B cell (primary cell): ENCODE measurements at regions not wholly inside any gene's neighbourhood (a gene's known extent, or its start where the extent isn't known, plus 50 kb on each side); places are given as distances from the start of the nearest gene placed in this dataset.

ENCODE experiments used
- ATAC-seq: fragments of 200-7000 bp; cut with Tn5 transposase; one replicate; pipeline ENCODE4 v1.10.0; 2021; ENCODE audit warnings: low read depth, mild to moderate bottlenecking, moderate number of reproducible peaks, moderate library complexity
- CTCF ChIA-PET: fragments of 350-600 bp; sonication (Branson Sonifier 250); formaldehyde crosslinking; loops from one replicate; lab custom pipeline; 2021; ENCODE audit warnings: antibody characterized with exemption, inconsistent platforms; lab: Charles Lee
- POLR2A ChIA-PET: fragments of 350-600 bp; sonication (Branson Sonifier 250); formaldehyde crosslinking; loops from one replicate; lab custom pipeline; 2021; ENCODE audit warnings: antibody characterized with exemption; lab: Charles Lee
- DNase-seq: peaks from one replicate; pipeline ENCODE4 v3.0.0; 2013
- H2AFZ ChIP-seq: 2 replicates; pipeline ENCODE4 v1.6.1; 2012; ENCODE audit warnings: mild to moderate bottlenecking, low read depth, low read length; ENCODE audit not compliant: insufficient read depth, poor library complexity, severe bottlenecking
- H3K27ac ChIP-seq, 2 donors: 1 replicate in 1 of 2; 2 replicates in 1 of 2; pipeline ENCODE4 v1.5.1; 2012 to 2013; ENCODE audit warnings: low read length in 2 of 2, mild to moderate bottlenecking in 2 of 2, moderate library complexity in 1 of 2
- H3K27me3 ChIP-seq, 4 experiments: fragments of 200-600 bp in 1 of 4; sonication (generic) in 1 of 4; replicated peaks in 1 of 4; 1 replicate in 2 of 4; 2 replicates in 2 of 4; pipeline versions ENCODE4 v1.6.1 to v1.7.0; 2013 to 2016; ENCODE audit warnings: low read length in 3 of 4, mild to moderate bottlenecking in 2 of 4, mixed read lengths in 1 of 4, moderate library complexity in 1 of 4; ENCODE audit not compliant: insufficient read depth in 4 of 4, control insufficient read depth in 3 of 4; ENCODE audit errors: control extremely low read depth in 1 of 4
- H3K36me3 ChIP-seq, 2 experiments: replicated peaks in 1 of 2; 1 replicate in 1 of 2; 2 replicates in 1 of 2; pipeline versions ENCODE4 v1.6.1 to v1.7.1; 2013; ENCODE audit warnings: low read length in 1 of 2; ENCODE audit not compliant: insufficient read depth in 2 of 2, control insufficient read depth in 1 of 2; ENCODE audit errors: control extremely low read depth in 1 of 2, extremely low read depth in 1 of 2
- H3K4me1 ChIP-seq, 2 donors: fragments of 200-600 bp in 1 of 2; sonication (generic) in 1 of 2; 1 replicate in 1 of 2; 2 replicates in 1 of 2; pipeline versions ENCODE4 v1.5.1 to v1.6.1; 2013 to 2017; ENCODE audit warnings: low read length in 2 of 2; ENCODE audit not compliant: control insufficient read depth in 2 of 2, insufficient read depth in 2 of 2
- H3K4me2 ChIP-seq: replicated peaks from 2 replicates; pipeline ENCODE3; 2012; ENCODE audit warnings: mild to moderate bottlenecking, low read depth, low read length; ENCODE audit not compliant: poor library complexity, severe bottlenecking
- H3K4me3 ChIP-seq, 5 experiments: fragments of 200-600 bp in 1 of 5; sonication (generic) in 1 of 5; 1 replicate in 3 of 5; 2 replicates in 2 of 5; pipeline versions ENCODE4 v1.5.1 to v1.7.0; 2011 to 2016; ENCODE audit warnings: low read length in 4 of 5, mild to moderate bottlenecking in 4 of 5, low read depth in 2 of 5, control low read depth in 1 of 5, moderate library complexity in 1 of 5; ENCODE audit not compliant: insufficient read depth in 1 of 5; ENCODE audit errors: control extremely low read depth in 1 of 5, extremely low read depth in 1 of 5
- H3K79me2 ChIP-seq: fragments of 200-600 bp; sonication (generic); one replicate; pipeline ENCODE4 v1.6.0; 2016; ENCODE audit warnings: low read length; ENCODE audit not compliant: control insufficient read depth, insufficient read depth
- H3K9ac ChIP-seq: fragments of 200-600 bp; sonication (generic); 2 replicates; pipeline ENCODE4 v1.6.1; 2017; ENCODE audit warnings: mild to moderate bottlenecking, low read length, moderate library complexity
- H3K9me3 ChIP-seq, 3 donors: one replicate each; pipeline versions ENCODE4 v1.6.1 to v1.7.1; 2013; ENCODE audit warnings: low read length in 2 of 3; ENCODE audit not compliant: control insufficient read depth in 2 of 3, insufficient read depth in 1 of 3; ENCODE audit errors: control extremely low read depth in 1 of 3
- H4K20me1 ChIP-seq: 2 replicates; pipeline ENCODE4 v1.6.0; 2012; ENCODE audit warnings: mild to moderate bottlenecking, low read length; ENCODE audit not compliant: insufficient read depth, control insufficient read depth, poor library complexity, severe bottlenecking
- H3K27ac Mint-ChIP-seq: one replicate; pipeline ENCODE4 v1.8.0; 2021; ENCODE audit warnings: mixed read lengths
- H3K27me3 Mint-ChIP-seq: one replicate; pipeline ENCODE4 v1.8.0; 2021; ENCODE audit warnings: mixed read lengths
- H3K4me1 Mint-ChIP-seq: one replicate; pipeline ENCODE4 v1.8.0; 2021; ENCODE audit warnings: mixed read lengths
- H3K4me3 Mint-ChIP-seq: one replicate; pipeline ENCODE4 v1.8.0; 2021; ENCODE audit warnings: mixed read lengths
- H3K9me3 Mint-ChIP-seq: one replicate; pipeline ENCODE4 v1.8.0; 2022; ENCODE audit warnings: mixed read lengths; ENCODE audit not compliant: insufficient read depth
- CTCF ChIP-seq: fragments of 200-600 bp; IDR thresholded peaks from one replicate; pipeline ENCODE4 v1.8.0; 2022; ENCODE audit warnings: antibody characterized with exemption, mild to moderate bottlenecking
- EZH2 ChIP-seq: IDR thresholded peaks from 2 replicates; pipeline ENCODE4 v1.6.1; 2012; ENCODE audit warnings: borderline replicate concordance, low read depth, mild to moderate bottlenecking, moderate library complexity, low read length; ENCODE audit not compliant: insufficient read depth, poor library complexity, severe bottlenecking
- WGBS: methylation state at CpG from one replicate; pipeline ENCODE4 v1.1.5; 2013; ENCODE audit warnings: missing lambda C conversion rate; ENCODE audit not compliant: insufficient coverage; 5-methylcytosine and 5-hydroxymethylcytosine counted together
- intact Hi-C: fragments of 100-400 bp; cut with micrococcal nuclease; formaldehyde crosslinking; loops from one replicate; pipeline ENCODE4 v1.10.0; 2022

DNA sequence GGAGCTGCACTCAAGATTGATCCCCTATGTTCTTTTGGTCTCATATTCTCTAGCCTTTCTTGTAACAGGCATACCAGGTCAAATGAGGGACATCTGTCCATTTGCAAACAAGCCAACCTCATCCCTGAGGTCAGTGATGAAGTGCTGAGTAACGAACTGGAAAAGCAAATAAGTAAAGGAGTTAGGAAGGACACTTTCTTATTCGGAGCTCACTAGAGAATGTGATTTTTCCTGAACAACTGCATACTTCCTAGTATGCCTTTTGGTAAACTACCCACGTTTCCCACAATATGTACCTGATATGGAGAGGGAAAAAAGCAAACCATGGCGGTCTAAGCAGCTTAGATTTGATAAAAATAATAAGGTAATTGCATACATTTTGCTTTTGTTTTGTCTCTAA lies 91.0 kb upstream of the MYCBP2 start:
- Histone ChIP-seq H3K4me1 (peaks cover 26 to 28% of the 10 kb centered on the region in 2 donors), H3K27ac (no peak overlapping the region), H3K9ac (no peak overlapping the region), H3K27me3 (no peaks in the 10 kb centered on the region), H3K79me2 (no peaks in the 10 kb centered on the region), H4K20me1 (no peaks in the 10 kb centered on the region), H3K9me3 (no peaks in the 10 kb centered on the region), H2AFZ (no peak overlapping the region), H3K4me3 (no peak overlapping the region), H3K4me2 (no peak overlapping the region), H3K36me3 (no peaks in the 10 kb centered on the region)
- POLR2A ChIA-PET: interaction anchor here (0.9 kb wide), 1 partner anchor 21 kb away, joined by 3 read pairs; no protein-coding TSS in a partner anchor
- Mint-ChIP-seq H3K27me3 (no peaks in the 10 kb centered on the region), H3K9me3 (no peaks in the 10 kb centered on the region), H3K27ac (peak overlapping the region; percentile 4), H3K4me3 (no peak overlapping the region), H3K4me1 (peaks cover 36% of the 10 kb centered on the region)
- WGBS: 80% methylated on average over 1 of the region's 4 CpGs
- intact Hi-C loops: no loop called here
- no peak for TF ChIP-seq CTCF
- no peak for TF ChIP-seq EZH2
- CTCF ChIA-PET: interaction anchor here (1.3 to 2.9 kb wide), 2 partner anchors 10 to 60 kb away, joined by 4 to 12 read pairs; no protein-coding TSS in a partner anchor
- DNase-seq: no peak
- no peak for ATAC-seq

DNA sequence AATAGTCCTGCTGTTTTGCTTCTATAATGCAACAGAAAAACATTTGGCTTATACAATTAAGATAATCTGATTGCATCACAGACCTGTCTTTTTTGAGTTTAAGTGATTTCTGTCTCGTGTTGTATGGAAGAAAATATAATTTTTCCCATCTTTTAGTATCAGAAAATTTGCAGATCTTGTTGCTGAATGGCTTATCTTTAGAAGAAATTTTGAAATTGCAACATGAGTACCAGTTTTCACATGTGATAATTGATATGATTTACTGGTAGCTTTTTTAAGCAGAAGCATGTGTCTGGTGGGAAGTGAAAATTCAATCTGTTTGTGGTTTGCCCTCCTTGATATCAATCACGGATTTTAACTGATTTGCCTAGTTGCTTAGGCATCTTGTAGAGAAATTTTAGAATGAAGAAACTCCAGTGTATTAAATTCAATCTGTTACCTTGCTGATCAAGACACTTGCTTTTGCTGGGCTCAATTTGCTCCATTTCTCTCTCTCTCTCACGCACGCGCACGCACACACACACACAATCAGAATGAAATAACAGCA lies 89.8 kb upstream of the MYCBP2 start:
- POLR2A ChIA-PET: no interaction called here
- no peak for ATAC-seq
- no peak overlapping the region for H3K27ac ChIP-seq

More for the DNA sequence above, 89.8 kb upstream of the MYCBP2 start:
- H3K4me1 ChIP-seq: peaks cover 26 to 28% of the 10 kb centered on the region in 2 donors
- no peaks in the 10 kb centered on the region for H3K9me3 Mint-ChIP-seq
- no peak overlapping the region for H3K4me3 Mint-ChIP-seq
- peak overlapping the region; percentile 26 for H3K4me2 ChIP-seq
- intact Hi-C loops: no loop called here
- peak; percentile 23 for DNase-seq
- no peaks in the 10 kb centered on the region for H3K9me3 ChIP-seq
- no peak overlapping the region for H3K9ac ChIP-seq
- H3K79me2 ChIP-seq: no peaks in the 10 kb centered on the region
- CTCF ChIA-PET: interaction anchor here (1.6 to 2.9 kb wide), 4 partner anchors 10 to 91 kb away, joined by 5 to 12 read pairs (median 6); no protein-coding TSS in a partner anchor
- WGBS: no CpG with 5 or more reads among the region's 6 CpGs
- TF ChIP-seq EZH2 (no peak), CTCF (no peak)
- H3K27me3 ChIP-seq: no peaks in the 10 kb centered on the region
- peak overlapping the region; percentile 5 for H3K27ac Mint-ChIP-seq
- no peak overlapping the region for H2AFZ ChIP-seq
- H3K27me3 Mint-ChIP-seq: no peaks in the 10 kb centered on the region
- no peaks in the 10 kb centered on the region for H3K36me3 ChIP-seq
- H3K4me3 ChIP-seq: no peak overlapping the region
- no peaks in the 10 kb centered on the region for H4K20me1 ChIP-seq
- peaks cover 36% of the 10 kb centered on the region for H3K4me1 Mint-ChIP-seq
